Body of pancreas (tissue), 4 donors: ENCODE measurements at regions not wholly inside any gene's neighbourhood (a gene's known extent, or its start where the extent isn't known, plus 50 kb on each side); places are given as distances from the start of the nearest gene placed in this dataset.

Experiments
- CTCF ChIP-seq, 7 experiments: fragments of 450-650 bp in 4 of 7; fragments of 200-600 bp in 3 of 7; sonication (generic) in 3 of 7; IDR thresholded peaks; one replicate each; pipeline ENCODE4 v1.5.1; 2016 to 2019; ENCODE audit warnings: antibody characterized with exemption in 7 of 7
- POLR2A ChIP-seq, 3 donors: fragments of 450-650 bp; IDR thresholded peaks; one replicate each; pipeline ENCODE4 v1.6.1; 2016; ENCODE audit warnings: antibody characterized with exemption in 3 of 3, mild to moderate bottlenecking in 2 of 3

DNA sequence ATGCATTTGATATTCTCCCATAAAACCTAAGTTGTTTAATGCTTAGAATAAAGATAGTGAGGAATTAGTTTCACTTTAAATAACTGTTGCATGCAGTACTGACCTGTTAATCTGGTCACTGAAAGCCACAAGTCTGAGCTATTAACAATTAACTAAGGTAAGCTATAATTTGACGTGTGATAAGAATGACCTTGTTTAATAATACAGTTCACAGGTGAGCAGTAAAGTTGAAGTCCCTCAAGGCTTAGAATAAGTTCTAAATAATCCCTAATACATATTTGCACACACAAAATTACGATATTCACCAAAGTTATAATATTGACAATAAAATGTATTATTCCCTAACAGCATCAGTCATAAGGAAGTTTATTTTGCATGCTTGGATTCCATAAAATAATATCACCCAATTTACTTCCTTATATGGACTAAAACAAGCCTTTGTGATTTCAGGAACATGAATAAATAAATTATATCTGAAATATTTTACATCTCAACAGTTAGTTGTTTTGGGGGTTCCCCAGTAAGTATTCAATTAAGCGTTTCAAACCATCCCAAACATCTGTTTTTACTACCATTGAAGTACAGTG lies 70.6 kb upstream of the CHRM3 start:
- TF ChIP-seq CTCF (IDR thresholded peaks at IDR 0.05), result no peak
- peak in 2 of 3 donors; percentile 59 to 62 for TF ChIP-seq POLR2A (IDR thresholded peaks at IDR 0.05)
